Activated CD8-positive, alpha-beta memory T cell treated with anti-CD3 and anti-CD28 coated beads, Interleukin-2, amount 50 U/mL, for 4 hours (primary cell): ENCODE measurements at regions not wholly inside any gene's neighbourhood (a gene's known extent, or its start where the extent isn't known, plus 50 kb on each side); places are given as distances from the start of the nearest gene placed in this dataset.

Source experiments
- DNase-seq: peaks from one replicate; pipeline ENCODE4 v3.0.0-alpha.2; 2020

DNA sequence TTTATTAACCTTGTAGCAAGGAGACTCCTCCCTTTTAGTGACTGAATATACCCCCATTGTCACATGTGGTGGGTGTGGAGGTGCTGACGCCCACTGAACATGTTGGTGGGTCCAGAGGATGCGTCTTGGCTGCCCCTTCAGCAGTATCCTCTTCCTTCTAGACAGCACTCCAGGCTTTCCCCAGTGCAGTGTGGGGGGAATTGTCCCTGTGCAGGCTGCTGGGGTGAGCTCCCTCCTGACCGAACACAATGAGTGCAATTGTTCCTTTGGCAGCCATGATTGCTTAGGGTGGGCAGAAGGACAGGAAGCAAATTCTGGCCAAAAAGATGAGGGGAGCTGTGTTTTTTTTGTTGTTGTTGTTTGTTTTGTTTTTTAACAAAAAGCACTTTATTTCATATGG is 209.3 kb upstream of the PDE10A start:
- no peak for DNase-seq

DNA sequence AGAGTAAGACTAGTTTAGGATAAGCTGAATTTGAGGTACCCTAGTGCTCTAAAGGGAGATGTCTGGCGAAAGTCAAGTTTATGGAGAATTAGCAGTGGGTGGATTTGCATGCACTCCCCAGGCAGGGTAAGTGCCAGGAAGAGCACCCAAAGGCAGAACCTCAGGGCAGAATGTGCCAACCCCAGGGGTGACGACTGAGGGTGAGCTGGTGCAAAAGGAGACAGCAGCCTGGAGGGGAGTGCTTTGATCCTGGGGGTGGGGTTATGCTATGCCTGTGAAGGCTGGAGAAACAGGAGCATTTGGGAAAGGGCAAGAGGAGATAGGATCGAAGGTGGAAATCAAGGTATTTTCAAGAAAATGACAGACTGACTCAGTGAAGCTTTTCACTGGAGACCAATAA is 208.5 kb upstream of the PDE10A start:
- DNase-seq, result no peak

DNA sequence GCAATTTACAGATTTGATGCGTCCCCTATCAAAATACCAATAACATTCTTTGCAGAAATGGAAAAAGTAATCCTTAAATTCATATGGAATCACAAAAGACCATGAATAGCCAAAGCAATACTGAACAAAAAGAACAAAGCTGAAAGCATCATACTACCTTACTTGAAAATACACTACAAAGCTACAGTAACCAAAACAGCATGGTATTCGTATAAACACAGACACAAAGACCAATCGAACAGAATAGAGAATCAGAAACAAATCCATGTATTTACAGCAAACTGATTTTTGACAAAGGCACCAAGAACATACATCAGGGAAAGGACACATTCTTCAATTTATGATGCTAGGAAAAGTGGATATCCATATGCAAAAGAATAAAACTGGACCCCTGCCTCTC is 206.5 kb upstream of the PDE10A start:
- no peak for DNase-seq

DNA sequence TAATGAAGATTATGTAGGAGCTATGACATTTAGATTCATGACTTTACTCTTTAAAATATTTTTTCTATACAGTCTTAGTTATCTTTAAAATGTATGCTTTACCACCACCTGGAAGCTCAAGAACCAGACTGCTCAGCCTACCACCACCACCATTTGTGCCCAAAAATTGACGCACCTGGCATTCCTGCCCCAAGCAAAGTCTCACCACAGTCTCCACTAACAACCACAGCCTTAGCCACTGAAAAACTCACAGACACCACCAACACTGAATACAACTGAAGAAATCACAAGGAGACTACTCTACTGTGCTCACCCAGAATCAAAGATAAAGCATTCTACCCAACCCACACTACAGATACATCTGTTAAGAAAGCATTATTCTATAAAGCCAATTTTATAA is 201.9 kb upstream of the PDE10A start:
- no peak for DNase-seq

DNA sequence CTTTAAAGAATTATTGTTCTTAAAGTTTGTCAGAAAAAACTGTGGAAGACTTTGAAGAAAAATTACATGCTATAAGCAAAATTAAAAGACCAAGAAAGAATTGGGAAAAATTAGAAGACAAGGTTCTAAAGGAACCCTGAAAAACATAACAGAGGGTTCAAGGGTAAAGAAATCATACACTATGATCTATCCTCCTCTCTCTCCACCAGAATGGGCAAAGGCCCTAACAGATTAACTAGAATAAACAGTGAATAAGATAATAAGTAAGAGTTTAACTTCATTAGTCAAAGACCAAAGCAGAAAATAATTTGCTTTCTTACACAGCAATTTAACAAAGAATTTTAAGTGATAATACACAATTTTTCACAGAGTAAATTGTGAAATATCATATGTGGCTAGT is 201.2 kb upstream of the PDE10A start:
- DNase-seq, result no peak

GRCh38 chr6:165863801-165864200 is 200.8 kb upstream of the PDE10A start:
- no peak for DNase-seq

- DNase-seq, result no peak
These were observed 199.8 kb upstream of the PDE10A start for GRCh38 chr6:165862813-165863212.

- no peak for DNase-seq
These were observed 198.2 kb upstream of the PDE10A start for GRCh38 chr6:165861226-165861625.

DNA sequence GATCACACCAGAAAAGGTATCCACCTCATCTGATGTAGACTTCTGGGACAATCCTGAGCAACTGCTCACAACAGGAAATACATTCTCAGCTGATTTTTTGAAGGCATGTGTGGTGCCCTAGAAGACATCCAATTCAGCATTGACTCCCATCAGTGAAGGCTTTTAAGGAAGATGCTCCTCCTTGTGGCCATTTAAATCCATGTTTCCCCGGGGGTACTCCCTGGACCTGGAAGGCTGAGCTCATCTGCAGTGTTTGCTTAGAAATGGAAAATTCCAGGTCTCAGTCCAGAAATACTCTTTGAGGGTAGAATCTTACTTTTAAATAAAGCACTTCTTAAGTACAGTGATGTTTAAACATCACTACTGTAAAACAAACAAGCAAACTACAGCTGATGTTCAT is 195.5 kb upstream of the PDE10A start:
- no peak for DNase-seq

DNA sequence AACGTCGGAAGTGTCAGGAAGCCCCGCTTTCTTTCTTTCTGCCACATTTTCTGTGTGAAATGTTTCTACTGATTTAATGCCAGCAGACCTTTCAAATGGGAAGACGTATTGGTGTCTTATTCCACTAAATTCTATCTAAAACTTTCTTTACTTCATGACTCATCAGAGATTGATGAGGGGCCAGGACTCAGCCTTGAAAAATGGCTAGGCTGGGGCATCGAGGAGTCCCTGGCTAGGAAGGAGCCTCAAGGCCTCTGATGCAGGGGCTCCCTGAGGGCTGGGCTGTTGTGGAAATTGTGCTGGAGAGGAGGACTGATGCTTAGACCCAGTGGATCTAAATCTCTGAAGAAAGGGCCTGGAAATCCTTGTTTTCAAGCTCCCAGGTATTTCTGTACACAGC is 192.8 kb upstream of the PDE10A start:
- DNase-seq, result no peak

DNA sequence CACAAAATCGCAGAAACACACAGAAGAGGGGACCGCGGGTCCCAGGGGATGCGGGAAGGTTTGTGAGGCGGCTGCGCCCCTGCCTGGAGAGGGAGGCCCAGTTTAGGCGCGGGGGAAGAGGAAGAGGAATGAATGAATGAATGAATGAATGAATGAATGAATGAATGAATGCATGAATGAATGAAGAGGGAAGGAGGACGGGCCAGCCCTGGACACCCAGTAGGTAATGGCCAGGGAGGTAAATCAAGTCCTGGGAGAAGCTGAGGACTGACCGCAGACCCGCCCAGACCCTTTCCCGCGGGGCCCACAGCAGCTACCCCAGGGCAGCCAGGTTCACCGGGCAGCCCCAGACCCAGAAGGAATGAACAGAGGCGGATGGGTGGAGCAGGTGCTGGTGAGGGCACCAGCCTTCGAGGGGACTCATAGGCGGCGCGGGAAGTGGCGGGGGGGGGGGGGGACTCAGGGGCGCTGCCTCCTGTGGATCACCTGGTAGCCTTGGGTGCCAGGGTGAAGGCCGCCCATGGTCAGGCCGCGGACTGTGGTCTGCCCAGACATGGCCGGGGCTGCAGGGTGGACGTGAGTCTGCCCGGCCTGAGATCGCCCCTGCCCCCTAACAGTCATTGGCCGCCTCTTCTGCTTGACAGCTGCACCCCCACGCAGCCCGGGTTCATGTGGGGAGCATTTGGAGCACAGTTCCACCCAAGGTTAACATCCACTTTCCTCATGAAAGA is 192.0 kb upstream of the PDE10A start:
- DNase-seq, result no peak

DNA sequence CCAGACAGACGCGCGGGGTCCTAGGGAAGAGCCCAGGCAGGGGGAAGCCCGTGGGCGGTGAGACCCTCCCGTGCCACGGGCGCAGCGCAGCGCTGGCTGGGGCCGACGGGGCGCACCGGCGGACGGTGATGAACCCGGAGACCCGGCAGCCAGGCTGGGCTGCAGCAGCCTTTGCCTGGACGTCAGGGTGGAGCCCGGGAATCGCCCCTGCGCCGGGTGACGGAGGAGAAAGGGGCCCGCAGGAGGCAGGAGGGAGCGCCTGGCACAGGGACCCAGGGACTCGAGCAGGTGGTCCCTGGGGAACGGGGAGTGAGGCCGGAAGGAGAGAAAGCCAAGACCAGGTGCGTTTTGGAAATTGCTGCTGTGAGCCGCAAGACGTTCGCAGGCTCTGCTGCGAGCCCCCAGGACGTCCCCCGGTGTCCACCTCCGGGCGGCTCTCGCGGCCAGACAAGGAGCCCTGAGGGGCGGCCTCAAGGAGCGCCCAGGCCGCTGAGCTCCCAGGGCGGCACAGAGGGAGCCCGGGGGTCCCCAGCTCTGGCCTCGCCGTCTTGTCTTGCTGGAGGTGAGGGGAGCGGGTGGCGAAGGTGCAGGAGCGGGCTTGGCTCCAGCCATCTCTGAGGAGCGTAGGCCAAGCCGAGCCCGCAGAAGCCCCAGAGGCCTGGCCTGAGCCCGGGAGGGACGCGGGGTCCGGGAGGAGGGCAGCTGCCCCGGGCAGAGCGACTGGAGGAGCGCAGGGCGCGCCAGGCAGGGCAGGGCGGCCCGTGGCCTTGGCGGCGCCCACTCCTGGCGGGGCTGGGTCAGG is 191.2 kb upstream of the PDE10A start:
- DNase-seq, result no peak

- no peak for DNase-seq
These were observed 189.6 kb upstream of the PDE10A start for GRCh38 chr6:165852676-165853075.

- DNase-seq, result peak; percentile 57
These were observed 187.5 kb upstream of the PDE10A start for GRCh38 chr6:165850434-165851019.

- no peak for DNase-seq
These were observed 186.7 kb upstream of the PDE10A start for GRCh38 chr6:165849534-165850430.

DNA sequence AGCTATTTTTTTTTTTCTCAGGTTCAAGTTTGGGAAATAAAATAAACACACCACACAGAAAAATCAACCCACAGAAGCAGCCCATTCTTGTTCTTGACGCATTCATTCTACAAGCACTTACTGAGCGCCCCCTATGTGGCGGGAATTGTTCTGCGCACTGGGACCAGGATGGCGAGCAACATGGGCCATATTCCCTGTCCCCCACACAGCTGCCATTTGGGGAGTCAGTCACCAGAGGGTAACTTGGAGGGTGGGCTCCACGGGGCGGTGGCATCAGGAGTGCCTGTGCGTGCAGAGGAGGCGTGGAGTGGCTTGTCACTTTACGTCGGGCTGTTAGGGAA is 185.0 kb upstream of the PDE10A start:
- no peak for DNase-seq

- DNase-seq, result no peak
These were observed 184.5 kb upstream of the PDE10A start for GRCh38 chr6:165847407-165848085.

DNA sequence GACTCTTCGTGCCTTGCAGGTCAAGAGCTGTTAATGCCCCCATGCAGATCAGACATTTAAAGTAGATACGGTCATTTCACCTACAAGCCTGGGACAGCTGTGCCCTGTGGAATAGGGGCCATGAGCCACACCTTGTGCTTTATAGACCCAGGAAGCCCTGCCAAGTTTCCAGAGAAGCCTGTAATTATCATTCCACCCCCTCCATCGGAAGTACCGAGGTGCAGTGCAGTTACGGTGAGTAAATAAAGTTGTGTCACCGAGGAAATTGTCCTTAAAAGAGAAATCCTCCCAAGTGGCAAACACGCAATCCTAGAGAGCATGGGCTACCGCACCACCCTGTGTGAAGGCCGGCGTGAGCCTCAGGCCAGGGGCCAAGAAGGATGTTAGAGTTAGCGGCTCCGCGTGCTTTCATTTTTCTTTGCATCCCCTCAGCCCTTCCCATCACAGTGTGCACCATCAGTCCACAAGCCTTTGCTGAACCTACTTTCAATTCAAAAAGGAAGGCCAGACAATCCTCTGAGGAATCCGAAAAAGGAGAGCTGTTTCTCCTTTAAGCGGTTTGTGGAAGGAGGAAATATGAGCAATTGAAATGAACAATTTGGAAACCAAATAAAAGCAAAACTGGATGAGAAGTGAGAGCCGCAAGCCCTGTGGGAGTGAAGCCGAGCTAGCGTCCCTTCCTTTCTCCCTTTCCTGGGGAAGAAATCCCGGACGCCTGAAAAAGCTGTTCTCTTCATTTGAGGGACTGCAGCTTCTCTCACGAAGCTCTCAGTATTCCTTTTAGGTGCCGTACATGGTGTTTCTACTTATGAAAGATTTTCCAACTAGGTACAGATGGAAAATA is 183.3 kb upstream of the PDE10A start:
- no peak for DNase-seq

DNA sequence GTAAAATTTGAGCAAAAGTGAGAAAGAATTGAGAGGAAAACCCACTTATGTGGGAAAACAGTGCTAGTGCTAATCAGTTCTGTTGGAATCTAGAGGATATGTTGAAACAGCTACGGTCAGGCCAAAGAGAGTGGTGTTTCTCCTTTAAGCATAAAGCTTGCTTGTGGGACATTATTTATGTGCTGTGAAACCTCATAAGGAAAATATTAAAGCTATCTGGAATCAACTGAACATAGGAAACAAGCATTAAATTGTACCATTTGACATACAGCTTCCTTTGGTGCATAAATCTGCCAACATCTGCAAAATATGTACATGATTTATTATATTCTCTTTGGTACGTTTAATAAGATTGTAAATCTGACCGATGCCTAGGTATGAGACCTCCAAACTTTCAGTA is 182.5 kb upstream of the PDE10A start:
- no peak for DNase-seq

- DNase-seq, result no peak
These were observed 181.8 kb upstream of the PDE10A start for GRCh38 chr6:165844801-165845364.

DNA sequence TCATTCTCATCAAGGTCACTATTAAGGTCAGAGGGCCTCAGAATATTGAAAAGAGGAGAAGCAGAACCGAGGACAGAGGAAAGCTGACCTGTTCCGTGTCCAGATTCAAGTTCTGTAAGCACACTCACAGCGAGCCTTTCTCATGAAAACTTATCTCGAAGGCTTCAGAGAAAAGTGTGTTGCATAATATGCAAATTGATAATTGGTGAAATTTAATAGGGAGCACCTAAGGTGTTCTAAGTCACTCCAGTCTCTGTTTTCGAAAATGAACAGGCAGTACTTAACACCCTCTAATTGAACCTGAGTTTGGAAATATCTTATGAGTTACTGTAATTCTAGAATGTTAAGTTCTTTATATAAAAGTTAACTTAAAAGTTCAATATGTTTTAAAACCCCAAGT is 181.2 kb upstream of the PDE10A start:
- DNase-seq, result no peak
